ENCODE measurements at regions not wholly inside any gene's neighbourhood (a gene's known extent, or its start where the extent isn't known, plus 50 kb on each side); places are given as distances from the start of the nearest gene placed in this dataset.
"Not testable (repeated sequence)": the region's sequence is repeated elsewhere in the genome, so short reads cannot be mapped to it uniquely, and the experiment has no call there.

GRCh38 chr14:43792980-43793379 is 714.1 kb downstream of the FSCB start:
- Mint-ChIP-seq H3K27ac (no peak overlapping the region), H3K36me3 (ENCODE audit: low read depth) (no peaks in the 10 kb centered on the region), H3K4me3 (no peak overlapping the region), H3K9me3 (peaks cover 13% of the 10 kb centered on the region), H3K27me3 (ENCODE audit: insufficient read depth) (no peaks in the 10 kb centered on the region), H3K4me1 (ENCODE audit: low read depth) (no peaks in the 10 kb centered on the region)
- no peak for DNase-seq
- TF ChIP-seq CTCF (IDR thresholded peaks at IDR 0.05) = no peak

GRCh38 chr14:43790681-43791080 is 716.4 kb downstream of the FSCB start:
- Mint-ChIP-seq H3K4me3 (no peak overlapping the region), H3K4me1 (ENCODE audit: low read depth) (no peaks in the 10 kb centered on the region), H3K36me3 (ENCODE audit: low read depth) (no peaks in the 10 kb centered on the region), H3K27ac (no peak overlapping the region), H3K9me3 (peaks cover 11% of the 10 kb centered on the region), H3K27me3 (ENCODE audit: insufficient read depth) (no peaks in the 10 kb centered on the region)
- no peak for TF ChIP-seq CTCF (IDR thresholded peaks at IDR 0.05)
- DNase-seq = no peak

- Mint-ChIP-seq H3K36me3 (ENCODE audit: low read depth) (no peaks in the 10 kb centered on the region), H3K27me3 (ENCODE audit: insufficient read depth) (no peaks in the 10 kb centered on the region), H3K4me1 (ENCODE audit: low read depth) (no peaks in the 10 kb centered on the region), H3K9me3 (peaks cover 12% of the 10 kb centered on the region), H3K4me3 (no peak overlapping the region), H3K27ac (no peak overlapping the region)
- no peak for DNase-seq
- no peak for TF ChIP-seq CTCF (IDR thresholded peaks at IDR 0.05)
Measured at GRCh38 chr14:43789458-43789857, 717.6 kb downstream of the FSCB start.

GRCh38 chr14:43786066-43786762 is 720.9 kb downstream of the FSCB start:
- H3K27me3 Mint-ChIP-seq (ENCODE audit: insufficient read depth) = no peaks in the 10 kb centered on the region
- no peaks in the 10 kb centered on the region for H3K36me3 Mint-ChIP-seq (ENCODE audit: low read depth)
- TF ChIP-seq CTCF (IDR thresholded peaks at IDR 0.05) = no peak
- no peak overlapping the region for H3K4me3 Mint-ChIP-seq
- no peak overlapping the region for H3K27ac Mint-ChIP-seq
- H3K4me1 Mint-ChIP-seq (ENCODE audit: low read depth) = no peaks in the 10 kb centered on the region
- no peak for DNase-seq
- peaks cover 20% of the 10 kb centered on the region for H3K9me3 Mint-ChIP-seq

GRCh38 chr14:43784432-43784831 is 722.7 kb downstream of the FSCB start:
- not testable (repeated sequence) for H3K27ac Mint-ChIP-seq; H3K36me3 Mint-ChIP-seq (ENCODE audit: low read depth); H3K27me3 Mint-ChIP-seq (ENCODE audit: insufficient read depth); DNase-seq; H3K4me1 Mint-ChIP-seq (ENCODE audit: low read depth); H3K4me3 Mint-ChIP-seq
- H3K9me3 Mint-ChIP-seq = peaks cover 28% of the 10 kb centered on the region

GRCh38 chr14:43778937-43779639 is 728.0 kb downstream of the FSCB start:
- Mint-ChIP-seq H3K4me3 (no peak overlapping the region), H3K27ac (no peak overlapping the region), H3K9me3 (peaks cover 47% of the 10 kb centered on the region), H3K27me3 (ENCODE audit: insufficient read depth) (no peaks in the 10 kb centered on the region), H3K36me3 (ENCODE audit: low read depth) (no peaks in the 10 kb centered on the region; the same call in 1 of the 2 replicates), H3K4me1 (ENCODE audit: low read depth) (no peaks in the 10 kb centered on the region)
- no peak for DNase-seq
- TF ChIP-seq CTCF (IDR thresholded peaks at IDR 0.05) = no peak

Data from HFFc6 (cell line).